ENCODE measurements at regions not wholly inside any gene's neighbourhood (a gene's known extent, or its start where the extent isn't known, plus 50 kb on each side); places are given as distances from the start of the nearest gene placed in this dataset.

DNA sequence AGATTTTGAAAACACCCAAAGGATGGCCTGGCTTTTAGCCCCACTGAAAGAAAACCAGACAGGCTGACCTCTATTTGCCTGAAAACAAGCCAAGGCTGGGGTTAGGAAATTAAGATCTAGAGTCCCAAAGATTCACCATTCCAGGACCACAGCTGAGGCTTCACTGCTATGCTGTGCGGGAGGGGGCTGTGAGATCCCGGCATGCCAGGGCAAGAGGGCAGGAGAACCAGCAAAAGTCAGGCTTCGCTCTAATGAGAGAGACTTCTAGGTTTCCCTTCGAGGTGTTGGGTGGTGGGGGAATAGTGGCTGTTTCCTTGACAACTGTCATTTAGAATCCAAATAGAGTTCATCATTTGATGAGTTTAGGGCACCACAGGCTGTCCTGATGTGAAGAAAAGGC, 152.9 kb upstream of the NFIB start:
- no peak for DNase-seq

DNA sequence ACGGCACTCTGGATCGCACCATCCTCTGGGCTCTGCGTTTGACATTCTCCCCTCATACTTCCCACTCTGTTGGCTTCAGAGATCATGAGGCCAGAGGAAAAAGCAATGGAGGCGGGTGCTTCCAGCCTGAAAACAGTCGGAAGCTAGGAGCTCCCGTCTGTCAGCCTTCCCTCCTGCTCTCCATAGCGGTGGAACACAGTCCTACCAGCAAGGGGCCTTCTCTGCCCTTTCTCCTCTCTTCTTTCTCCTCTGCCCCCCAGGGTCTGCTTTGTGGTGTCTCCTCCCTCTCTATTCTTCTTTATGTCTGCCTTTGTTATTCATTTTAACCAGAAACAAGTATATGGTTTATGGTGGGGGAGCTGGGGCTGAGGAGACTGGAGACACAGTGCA, 152.5 kb upstream of the NFIB start:
- no peak for DNase-seq

DNA sequence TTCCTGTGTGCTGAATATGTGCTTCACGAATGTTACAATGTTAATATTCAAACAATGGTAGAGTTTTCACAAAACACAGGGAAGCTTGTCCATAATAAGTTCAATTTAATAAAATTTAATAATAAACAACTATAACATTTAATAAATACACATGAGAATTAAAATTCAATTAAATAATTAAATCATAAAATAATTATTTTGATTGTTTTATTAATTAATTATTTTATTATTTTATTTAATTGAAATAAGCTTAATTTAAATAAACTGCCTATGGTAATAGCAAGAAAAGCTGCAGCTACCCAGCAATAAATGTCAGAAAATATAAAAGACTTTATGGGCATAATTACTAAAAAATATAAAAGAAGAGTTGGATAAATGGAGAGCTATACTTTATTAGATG, 149.0 kb upstream of the NFIB start:
- DNase-seq, result no peak

DNA sequence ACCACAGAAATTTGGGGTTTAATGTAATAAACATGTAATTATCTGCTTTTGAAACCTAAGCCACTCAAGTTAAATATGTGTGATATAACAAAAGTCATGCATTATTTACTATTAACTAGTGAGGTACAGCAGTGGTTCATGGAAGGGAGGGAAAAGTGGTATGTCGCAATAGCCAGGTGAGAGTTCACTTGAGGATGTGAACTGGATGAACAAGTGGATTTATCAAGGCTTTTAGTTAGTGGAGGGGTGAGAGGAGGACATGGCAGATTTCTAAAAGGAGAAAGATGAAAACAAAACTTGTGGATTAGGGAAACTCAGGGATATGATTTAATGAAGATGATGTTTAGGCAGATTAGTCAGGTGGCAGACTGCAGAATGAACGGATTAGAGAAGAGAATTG, 141.3 kb upstream of the NFIB start:
- no peak for DNase-seq

DNA sequence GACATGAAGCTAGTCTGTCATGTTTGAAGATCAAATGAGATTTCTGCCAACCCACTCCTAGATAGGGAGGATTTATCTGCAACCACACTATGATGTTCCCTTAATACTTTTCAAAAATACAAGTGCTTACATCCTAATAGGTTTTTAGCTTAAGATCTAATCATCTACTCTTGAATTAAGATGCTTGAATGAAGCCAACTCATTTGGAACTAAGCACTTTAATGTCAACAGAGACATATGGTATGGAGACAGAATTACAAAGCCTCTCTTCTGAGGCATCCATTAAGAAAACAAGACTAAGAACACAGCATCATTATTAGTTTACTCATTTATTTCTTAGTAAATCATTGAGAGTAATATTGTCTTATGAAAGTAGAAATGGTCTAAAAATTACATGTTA, 139.3 kb upstream of the NFIB start:
- DNase-seq, result no peak

DNA sequence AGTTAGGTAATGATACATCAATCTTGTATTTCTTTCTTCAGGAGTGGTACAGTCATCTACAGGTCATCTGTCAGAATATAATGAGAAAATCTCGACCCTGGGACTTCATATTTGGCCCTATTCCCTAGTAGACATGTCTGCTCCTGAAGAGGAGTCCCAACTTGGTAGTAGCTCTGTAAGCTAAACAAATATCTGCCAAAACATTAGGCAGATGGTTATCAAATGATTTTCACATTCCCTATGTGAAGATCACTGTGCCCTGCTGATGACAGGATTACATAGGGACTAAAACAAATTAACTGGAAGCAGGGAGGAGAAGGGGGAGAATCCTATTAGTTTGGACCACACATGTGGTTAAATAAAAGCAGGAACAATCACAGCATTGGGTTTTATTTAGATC, 138.6 kb upstream of the NFIB start:
- no peak for DNase-seq

DNA sequence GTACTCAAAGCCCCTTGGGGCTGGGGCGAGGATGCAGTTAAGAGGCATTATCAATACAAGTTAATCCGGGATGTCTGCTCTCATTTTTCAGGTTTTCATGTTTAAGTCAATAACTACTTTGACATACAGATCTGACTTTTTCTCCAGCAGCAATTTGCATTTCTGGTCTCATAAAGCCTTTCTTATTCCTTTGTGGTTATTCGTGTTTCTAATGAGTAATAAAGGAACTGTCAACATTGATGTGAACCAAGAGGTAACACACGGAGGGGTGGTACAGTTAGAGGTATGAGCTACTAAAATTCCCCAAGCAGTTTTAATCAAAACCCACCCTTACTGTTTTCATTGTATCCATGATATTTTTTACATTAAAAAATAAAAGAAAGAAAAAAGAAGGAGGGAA, 138.0 kb upstream of the NFIB start:
- DNase-seq, result no peak

DNA sequence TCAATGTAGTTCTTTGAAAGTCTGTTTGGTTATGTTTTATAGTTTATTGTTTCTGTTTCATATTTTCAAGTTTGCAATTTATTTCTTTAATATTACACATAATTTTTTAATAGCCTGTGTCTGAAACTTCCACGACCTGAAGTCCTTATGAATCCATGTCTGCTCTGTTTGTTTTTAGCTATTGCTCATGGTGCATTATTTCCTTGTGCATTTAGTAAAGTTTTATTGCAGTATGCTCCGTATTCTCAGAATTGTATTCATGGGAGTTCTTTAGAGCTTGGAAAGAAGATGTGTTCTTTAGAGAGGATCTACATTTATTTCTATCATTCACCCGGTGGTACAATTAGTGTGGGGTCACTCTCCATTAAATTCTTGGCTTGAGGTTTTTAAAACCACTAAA, 133.2 kb upstream of the NFIB start:
- DNase-seq, result no peak

DNA sequence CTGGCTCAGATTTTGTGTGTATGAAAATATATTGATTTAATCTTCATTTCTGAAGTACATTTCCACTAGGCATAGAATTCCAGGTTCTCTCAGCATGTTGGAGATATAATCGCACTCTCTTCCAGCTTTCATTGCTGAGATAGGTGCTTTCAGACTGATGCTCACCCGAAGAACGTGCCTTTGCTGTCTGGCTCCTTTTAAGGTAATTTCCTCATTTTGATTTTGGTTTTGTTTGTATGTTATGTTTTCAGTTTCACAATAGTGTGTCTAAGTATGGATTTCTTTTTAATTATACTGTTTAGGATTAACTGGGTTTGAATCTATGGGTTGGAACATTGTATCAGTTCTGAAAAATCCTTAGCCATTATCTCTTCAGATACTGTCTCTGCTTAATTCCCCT, 132.0 kb upstream of the NFIB start:
- DNase-seq, result no peak

DNA sequence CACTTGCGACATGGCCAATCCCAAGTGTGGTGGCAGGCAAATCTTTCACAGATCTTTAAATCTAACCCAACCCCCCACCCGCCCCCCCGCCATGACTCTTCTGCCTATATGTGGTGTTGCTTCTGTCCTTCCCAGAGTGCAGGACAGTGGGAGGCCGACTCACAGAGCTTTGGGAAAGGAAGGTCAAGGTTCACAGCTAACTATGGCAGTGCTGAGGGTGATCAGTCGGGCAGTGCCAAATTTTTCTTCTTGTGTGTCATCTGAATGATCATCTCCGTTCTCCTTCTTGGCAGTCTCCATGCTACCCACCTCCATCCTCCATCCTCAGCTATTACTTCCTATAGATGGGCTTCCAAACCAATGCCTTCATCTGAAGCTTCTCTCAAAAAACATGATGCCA, 129.0 kb upstream of the NFIB start:
- no peak for DNase-seq

DNA sequence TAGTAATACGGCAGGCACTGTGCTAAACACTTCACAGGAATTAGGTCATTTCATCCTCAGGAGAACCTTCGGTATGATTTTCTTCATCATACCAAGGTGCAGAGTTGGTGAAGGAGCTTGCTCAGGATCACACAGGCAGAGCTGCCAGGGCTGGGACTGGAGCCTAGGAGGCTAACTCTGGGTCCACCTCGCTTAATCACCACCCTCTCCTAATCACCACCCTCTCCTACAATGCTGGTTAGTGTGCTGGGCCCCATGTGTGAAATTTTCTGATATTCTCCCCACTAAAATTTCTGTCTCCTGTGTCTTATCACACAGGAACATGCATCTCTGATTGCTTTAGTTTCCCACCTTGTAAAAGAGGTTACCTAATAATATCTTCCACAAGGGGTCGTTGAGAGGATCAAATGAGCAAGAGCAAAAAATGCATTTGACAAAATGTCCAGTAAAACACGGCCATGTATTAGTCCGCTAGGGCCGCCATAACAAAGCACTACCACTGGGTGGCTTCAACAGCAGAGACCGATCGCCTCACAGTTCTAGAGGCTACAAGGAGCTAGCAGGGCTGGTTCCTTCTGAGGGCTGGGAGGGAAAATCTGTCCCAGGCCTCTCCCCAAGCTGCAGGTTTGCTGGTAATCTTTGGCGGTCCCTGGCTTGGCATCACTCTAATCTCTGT, 128.2 kb upstream of the NFIB start:
- DNase-seq, result no peak

DNA sequence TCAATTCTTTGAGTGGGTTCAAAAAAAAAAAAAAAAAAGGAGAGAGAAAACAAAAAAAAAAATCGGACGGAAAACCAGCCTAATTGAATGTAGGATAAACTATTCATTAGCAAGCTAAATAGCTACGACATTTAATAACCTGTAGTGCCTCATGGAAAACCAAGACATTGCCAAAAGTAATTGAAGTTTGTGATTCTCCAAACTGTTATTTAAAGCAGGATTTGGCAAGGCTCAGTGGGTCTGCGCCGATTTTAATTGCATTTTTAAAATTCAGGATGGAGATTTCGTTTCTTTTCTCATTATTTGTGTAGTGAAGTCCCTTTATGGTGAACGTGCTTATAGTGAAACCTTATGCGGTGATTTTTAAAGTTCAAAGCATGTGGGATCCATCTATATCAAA, 127.2 kb upstream of the NFIB start:
- no peak for DNase-seq

DNA sequence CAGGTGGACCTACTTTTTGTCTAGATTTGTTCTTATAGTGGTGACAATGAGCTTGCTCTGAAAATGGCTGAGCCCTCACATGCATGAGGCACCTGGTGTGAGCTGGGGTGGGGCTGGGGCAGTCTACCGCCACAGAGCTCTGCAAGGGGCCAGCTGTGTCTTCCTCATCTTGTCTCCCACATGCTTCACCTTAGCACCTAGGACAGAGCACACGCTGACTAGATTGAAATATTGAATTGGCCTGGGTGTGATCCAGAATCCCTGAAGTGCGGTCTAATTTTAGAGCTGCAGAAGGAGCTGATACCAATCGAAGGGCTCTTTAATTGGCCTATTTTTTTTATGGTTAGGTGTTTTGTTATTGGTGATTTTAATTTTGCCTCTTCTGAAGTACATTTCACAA, 126.1 kb upstream of the NFIB start:
- DNase-seq, result no peak

DNA sequence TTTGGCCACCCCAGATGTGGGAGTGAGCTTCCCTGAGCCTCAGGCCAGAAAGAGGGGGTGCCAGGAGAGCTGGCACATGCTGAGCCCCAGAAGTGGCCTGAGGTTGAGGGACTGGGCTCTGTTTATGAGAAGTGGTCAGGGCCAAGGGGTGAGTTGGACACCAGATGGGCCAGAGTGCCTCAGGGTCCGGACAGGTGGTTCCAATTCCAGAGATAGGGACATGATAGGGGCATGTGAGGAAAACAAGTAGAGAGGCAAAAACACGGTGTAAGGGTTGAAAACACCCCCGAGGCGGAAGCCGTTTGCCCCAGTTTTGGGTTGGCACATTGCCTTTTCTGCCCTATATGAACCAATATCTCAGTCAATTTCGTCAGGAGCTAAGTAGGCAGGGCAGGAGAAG, 125.6 kb upstream of the NFIB start:
- no peak for DNase-seq

DNA sequence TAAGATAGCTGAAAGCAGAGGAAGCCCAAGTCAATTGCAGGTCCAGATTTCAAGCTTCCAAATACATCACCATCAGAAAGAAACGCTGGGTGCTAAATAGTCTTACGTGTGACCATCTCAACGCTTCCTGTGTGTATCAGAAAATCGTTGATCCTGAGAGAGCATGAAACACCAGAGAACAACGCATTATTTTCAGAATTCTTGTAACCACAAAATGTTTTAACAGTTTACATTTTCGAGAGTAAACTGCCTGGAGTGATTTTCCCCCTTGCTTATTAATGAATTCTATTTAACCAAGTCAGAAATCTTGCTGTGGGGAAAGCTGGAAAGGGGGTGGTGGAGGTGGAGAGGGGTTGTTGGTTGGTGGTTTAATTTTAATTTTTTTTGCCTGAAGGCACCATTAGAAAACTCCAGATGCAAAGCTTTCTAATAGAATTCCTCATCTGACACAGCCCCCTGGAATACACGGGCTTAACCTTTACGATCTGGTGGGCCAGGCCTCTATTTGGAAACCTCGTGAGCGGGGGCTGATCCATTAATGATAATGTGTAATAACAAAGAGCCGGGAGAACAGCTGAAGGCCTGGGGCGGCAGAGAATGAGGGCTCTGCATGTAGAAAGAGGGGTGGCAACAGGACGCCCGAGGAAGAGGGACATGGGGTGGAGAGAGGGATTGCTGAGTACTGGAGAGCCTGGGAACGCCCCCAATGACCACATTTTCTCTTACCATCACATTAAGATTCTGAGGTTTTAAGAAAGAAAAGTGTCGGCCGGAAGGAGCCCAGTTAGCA, 124.5 kb upstream of the NFIB start:
- no peak for DNase-seq

DNA sequence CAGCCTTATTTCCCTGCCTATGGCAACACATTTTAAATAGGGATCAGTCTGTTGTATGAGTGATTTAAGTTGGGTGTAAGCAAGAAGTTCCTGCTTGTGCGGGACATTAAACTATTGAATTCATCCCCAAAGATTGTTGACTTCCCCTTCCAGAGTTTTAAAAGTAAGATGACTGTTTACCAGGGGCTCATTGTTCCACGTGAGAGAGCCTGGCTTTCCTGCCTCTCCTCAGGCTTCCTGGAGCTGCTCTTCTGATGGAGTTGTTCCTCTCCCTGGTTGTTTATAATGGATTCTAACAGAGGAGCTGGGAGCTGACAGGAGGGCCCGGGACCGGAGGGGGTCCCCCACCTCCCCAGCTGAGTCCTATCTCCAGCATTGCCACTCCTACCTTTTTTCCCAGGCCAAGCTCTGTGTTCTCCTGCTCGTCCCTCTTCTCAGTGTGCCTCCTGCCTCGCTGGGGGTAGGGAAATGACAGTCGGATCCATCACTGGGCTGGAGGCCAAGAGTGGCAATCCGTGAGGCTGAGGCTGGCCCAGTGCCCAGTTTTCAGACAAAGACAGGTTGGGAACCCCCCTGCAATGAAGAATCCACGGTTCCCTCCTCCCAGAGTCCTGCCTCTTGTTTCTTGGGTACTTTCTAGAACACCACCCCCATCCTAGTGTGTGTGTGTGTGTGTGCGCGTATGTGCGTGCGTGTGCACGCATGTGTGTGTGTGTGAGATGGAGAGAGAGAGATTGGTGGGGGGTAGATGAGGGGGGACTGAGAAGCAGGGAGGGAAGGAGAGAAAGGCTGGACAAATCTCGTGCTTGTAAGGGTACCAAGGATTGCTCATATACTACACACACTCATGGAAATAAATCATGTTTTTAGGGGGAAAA, 123.7 kb upstream of the NFIB start:
- peak; percentile 65 for DNase-seq

DNA sequence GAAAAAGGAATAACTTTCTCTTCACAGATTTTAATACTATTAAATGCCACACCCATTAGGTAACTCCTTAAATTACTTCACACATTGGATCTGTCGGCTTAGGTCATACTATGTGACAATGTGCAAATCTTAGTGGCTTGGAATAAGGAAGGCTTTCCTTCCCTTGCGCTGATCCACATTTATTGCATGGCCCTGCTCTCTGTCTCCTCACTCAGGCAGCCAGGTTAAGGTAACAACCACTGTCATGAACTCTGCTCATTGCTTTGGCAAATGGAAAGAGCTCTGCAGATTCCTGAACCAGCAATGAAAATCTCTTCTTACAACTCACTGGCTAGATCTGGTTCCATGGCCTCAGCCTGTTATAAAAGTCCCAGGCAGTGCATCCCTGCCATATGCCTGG, 121.9 kb upstream of the NFIB start:
- DNase-seq, result no peak

DNA sequence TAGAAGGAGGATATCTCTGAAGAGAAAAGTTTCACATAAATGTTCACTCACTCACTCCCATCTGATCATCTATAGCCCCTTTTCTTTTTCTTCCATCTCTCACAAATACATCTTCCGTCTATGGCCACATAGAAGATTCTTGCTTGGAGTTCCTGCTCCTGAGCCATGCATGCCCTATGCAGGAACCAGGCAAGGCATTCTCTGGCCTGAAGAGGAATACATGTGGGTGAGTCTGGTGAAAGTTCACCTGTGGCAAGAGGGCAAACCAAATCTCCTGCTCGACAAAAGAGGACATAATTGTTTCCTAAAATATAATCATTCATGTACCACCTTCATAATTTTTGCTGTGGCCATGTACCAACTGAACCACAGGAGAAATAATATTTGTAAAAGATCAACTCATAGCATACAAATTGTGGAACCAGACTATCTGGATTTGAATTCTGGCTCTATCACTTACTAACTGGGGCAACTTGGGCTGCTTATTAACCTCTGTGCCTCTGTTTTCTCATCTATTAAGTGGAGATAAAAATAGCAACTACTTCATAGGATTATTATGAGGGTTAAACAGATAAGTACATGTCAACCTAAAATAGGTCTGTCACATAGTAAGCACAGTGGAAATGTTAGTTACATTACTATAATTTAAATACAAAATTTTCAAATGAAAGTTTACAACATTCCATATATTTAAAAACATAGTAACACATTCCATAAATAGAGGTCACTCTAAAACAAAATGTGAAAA, 121.2 kb upstream of the NFIB start:
- no peak for DNase-seq

DNA sequence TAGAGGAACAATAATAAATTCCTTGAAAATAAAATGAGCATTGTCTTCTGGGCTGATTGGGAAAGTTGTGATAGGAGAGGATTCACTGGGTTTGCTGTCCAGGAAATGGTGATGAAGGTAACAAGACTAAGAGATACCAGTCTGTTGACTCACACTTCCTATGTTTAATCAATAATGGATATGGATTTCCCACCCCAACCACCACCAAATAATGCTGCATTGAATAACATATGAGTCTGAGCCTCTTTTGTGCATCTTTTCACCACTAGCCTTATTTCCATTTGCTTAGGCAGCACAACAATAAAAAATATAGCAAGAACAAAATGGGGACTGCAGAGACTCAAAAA, 120.2 kb upstream of the NFIB start:
- no peak for DNase-seq

DNA sequence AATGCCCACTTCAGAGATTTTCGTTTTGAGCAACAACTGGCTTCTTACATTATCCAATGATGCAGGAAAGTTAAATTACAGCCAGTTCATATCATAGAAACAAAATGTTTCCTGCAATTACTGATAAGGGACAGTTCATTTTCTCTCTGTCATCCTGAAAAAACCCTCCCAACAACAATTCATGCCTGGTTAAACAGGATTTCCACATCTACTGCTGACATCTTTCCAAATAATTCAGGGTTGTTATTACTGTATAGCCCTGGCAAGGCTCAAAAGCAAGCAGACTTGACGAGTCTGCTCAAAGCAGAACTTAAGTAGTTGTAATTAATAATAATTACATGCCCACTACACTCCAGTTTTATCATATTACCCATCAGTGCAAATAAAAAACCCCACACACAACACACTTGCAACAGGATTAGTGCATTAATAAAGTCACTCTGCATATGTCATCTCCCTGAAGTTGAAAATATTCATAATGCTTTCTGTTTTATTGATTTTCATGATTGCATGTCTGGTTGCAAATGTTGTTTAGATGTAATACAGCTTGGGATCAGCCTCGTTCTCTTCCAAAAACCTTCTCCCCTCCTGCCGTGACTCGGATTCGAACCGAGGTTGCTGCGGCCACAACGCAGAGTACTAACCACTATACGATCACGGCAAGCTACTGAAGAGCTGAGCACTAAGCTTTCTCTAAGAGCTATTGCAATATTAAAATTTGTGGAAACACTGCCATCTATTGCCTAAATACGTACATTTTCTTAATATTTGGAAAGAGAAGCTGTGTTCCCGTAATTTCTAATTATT, 119.6 kb upstream of the NFIB start:
- DNase-seq, result peak; percentile 85

DNA sequence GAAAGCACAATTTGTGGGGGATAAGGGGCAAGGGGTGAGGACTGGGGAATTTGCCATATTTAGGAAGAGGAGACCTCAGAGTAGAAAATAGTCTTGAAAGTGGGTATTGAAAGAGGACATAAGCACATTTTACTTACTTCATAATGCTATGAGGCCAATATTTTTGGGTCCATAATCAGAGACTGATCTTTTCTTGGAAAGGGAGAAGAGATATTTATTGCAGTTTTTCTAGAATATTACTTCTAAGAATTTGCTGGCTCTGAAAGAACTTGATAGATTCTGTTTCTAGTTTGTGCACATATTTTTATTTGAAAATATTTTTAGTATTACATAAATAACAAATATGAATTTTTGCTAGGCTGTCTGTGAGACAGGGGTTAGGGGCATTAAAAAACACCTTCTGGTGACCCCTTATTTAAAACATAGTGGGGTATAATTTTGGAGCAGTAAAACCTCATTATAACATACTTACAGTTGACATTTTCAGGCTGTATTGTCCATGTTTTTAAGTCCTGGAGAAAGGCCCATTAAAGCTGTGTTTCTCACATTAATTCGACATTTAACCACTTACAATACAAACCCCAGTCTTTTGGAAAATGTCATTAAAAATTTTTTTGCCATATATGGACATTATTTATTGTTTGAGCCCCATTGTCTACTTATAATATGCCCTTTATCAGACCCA, 118.9 kb upstream of the NFIB start:
- no peak for DNase-seq
